HepG2 (cell line): ENCODE measurements at regions not wholly inside any gene's neighbourhood (a gene's known extent, or its start where the extent isn't known, plus 50 kb on each side); places are given as distances from the start of the nearest gene placed in this dataset.

Experiments used
- ATAC-seq: fragments of 200-7000 bp; cut with Tn5 transposase; 3 replicates; pipeline ENCODE4 v1.9.1; 2020; ENCODE audit warnings: mild to moderate bottlenecking, moderate library complexity
- BruUV-seq: library from RNA; stranded (reverse); fragments of 400-500 nt; replicated peaks from 2 replicates; lab custom pipeline; 2021; lab: Mats Ljungman, UMichigan
- CTCF ChIA-PET: fragments of 300-600 bp; formaldehyde crosslinking; extraction: SDS; loops from one replicate; lab custom pipeline; 2021; ENCODE audit warnings: low total read pairs, inconsistent platforms, low intra/inter-chr PET ratio; lab: Yijun Ruan, JAX
- POLR2A ChIA-PET: fragments of 350-600 bp; sonication (Branson Sonifier 250); formaldehyde crosslinking; loops from one replicate; lab custom pipeline; 2020; ENCODE audit warnings: antibody characterized with exemption, inconsistent platforms; lab: Yijun Ruan, JAX
- DNase-seq: peaks from one replicate; pipeline ENCODE4 v3.0.0-alpha.2; 2015; ENCODE audit warnings: low spot score
- FAIRE-seq: peaks from 3 replicates; lab custom pipeline; 2011; peaks lifted over from hg19 to GRCh38; lab: Jason Lieb, UNC
- H2AFZ ChIP-seq: one replicate; pipeline ENCODE4 v1.6.1; 2011; ENCODE audit warnings: low read length, inconsistent platforms
- H3K27ac ChIP-seq: fragments of 300-600 bp; 3 replicates; pipeline ENCODE4 v1.8.0; 2011; ENCODE audit warnings: mixed run types, mild to moderate bottlenecking, mixed read lengths, low read length, inconsistent platforms; ENCODE audit not compliant: insufficient read depth; ENCODE audit errors: extremely low read length
- H3K27me3 ChIP-seq, 2 experiments: fragments of 200-600 bp in 1 of 2; 2 replicates in 1 of 2; 3 replicates in 1 of 2; pipeline versions ENCODE4 v1.6.0 to v1.8.0; 2011; ENCODE audit warnings: low read length in 2 of 2, mild to moderate bottlenecking in 2 of 2, moderate library complexity in 2 of 2, inconsistent platforms in 1 of 2; ENCODE audit not compliant: insufficient read depth in 2 of 2, control insufficient read depth in 1 of 2
- H3K36me3 ChIP-seq, 2 experiments: fragments of 200-600 bp in 1 of 2; replicated peaks in 1 of 2; 2 replicates in 1 of 2; 3 replicates in 1 of 2; pipeline versions ENCODE4 v1.5.1 to v1.8.0; 2011; ENCODE audit warnings: low read length in 2 of 2, inconsistent platforms in 1 of 2; ENCODE audit not compliant: insufficient read depth in 2 of 2, control insufficient read depth in 1 of 2
- H3K4me1 ChIP-seq: 2 replicates; pipeline ENCODE4 v1.5.1; 2012; ENCODE audit warnings: low read length, inconsistent platforms; ENCODE audit not compliant: insufficient read depth
- H3K4me2 ChIP-seq: 2 replicates; pipeline ENCODE4 v1.6.0; 2011; ENCODE audit warnings: low read depth, low read length, inconsistent platforms
- H3K4me3 ChIP-seq, 3 experiments: fragments of 200-600 bp in 1 of 3; sonication (generic), shearing (Covaris generic) in 1 of 3; replicated peaks in 1 of 3; 2 replicates each; pipeline ENCODE4 v1.5.1; 2011 to 2016; ENCODE audit warnings: low read length in 3 of 3, inconsistent platforms in 2 of 3, low read depth in 2 of 3, mild to moderate bottlenecking in 2 of 3, control low read depth in 1 of 3, mixed read lengths in 1 of 3; ENCODE audit not compliant: insufficient read depth in 1 of 3
- H3K79me2 ChIP-seq: one replicate; pipeline ENCODE4 v1.6.1; 2011; ENCODE audit warnings: low read length, inconsistent platforms; ENCODE audit not compliant: insufficient read depth
- H3K9ac ChIP-seq: 2 replicates; pipeline ENCODE4 v1.6.0; 2011; ENCODE audit warnings: mild to moderate bottlenecking, low read depth, low read length, inconsistent platforms; ENCODE audit not compliant: insufficient read depth
- H3K9me3 ChIP-seq: 2 replicates; pipeline ENCODE4 v1.5.1; 2012; ENCODE audit warnings: mild to moderate bottlenecking, low read length
- H4K20me1 ChIP-seq: 2 replicates; pipeline ENCODE4 v1.6.0; 2011; ENCODE audit warnings: inconsistent platforms, mild to moderate bottlenecking, low read length, moderate library complexity; ENCODE audit not compliant: insufficient read depth
- ELF1 ChIP-seq: sonication (generic); formaldehyde crosslinking; IDR thresholded peaks from 2 replicates; pipeline ENCODE4 v1.4.0; 2020; ENCODE audit warnings: missing genetic modification reagents
- HNRNPK ChIP-seq: fragments of 200-400 bp; formaldehyde crosslinking; IDR thresholded peaks from 2 replicates; pipeline ENCODE4 v1.6.1; 2018; ENCODE audit warnings: low read length, low read depth, moderate library complexity, mild to moderate bottlenecking; ENCODE audit not compliant: poor library complexity, severe bottlenecking
- KLF16 ChIP-seq, 2 experiments: sonication (generic) in 1 of 2; formaldehyde crosslinking in 1 of 2; IDR thresholded peaks; 2 replicates each; pipeline versions ENCODE4 v1.6.1 to v1.8.0; 2016 to 2023; ENCODE audit warnings: missing genetic modification reagents in 2 of 2, missing compliant biosample characterization in 1 of 2
- MATR3 ChIP-seq: sonication (generic); formaldehyde crosslinking; IDR thresholded peaks from 2 replicates; pipeline ENCODE4 v1.4.0; 2020; ENCODE audit warnings: missing genetic modification reagents
- MIER3 ChIP-seq: IDR thresholded peaks from 2 replicates; pipeline ENCODE4 v1.6.1; 2016; ENCODE audit warnings: missing compliant biosample characterization, borderline replicate concordance
- RFX5 ChIP-seq: IDR thresholded peaks from 2 replicates; pipeline ENCODE4 v1.6.1; 2011; ENCODE audit warnings: low read depth, low read length, improper control_type of control experiment
- TCF7 ChIP-seq: sonication (generic); IDR thresholded peaks from 2 replicates; pipeline ENCODE4 v1.6.1; 2016; ENCODE audit warnings: antibody characterized with exemption, low read depth
- ZNF326 ChIP-seq: sonication (generic); formaldehyde crosslinking; IDR thresholded peaks from 2 replicates; pipeline ENCODE4 v1.4.0; 2020; ENCODE audit warnings: missing genetic modification reagents, borderline replicate concordance
- ZNF34 ChIP-seq: sonication (generic); formaldehyde crosslinking; IDR thresholded peaks from 2 replicates; pipeline ENCODE4 v1.4.0; 2020; ENCODE audit warnings: mild to moderate bottlenecking, missing genetic modification reagents, borderline replicate concordance
- ZNF646 ChIP-seq: sonication (generic); formaldehyde crosslinking; IDR thresholded peaks from 2 replicates; pipeline ENCODE4 v1.9.0; 2021; ENCODE audit warnings: mild to moderate bottlenecking, missing genetic modification reagents
- ZNF672 ChIP-seq: sonication (generic); formaldehyde crosslinking; IDR thresholded peaks from 2 replicates; pipeline ENCODE4 v1.8.1; 2022; ENCODE audit warnings: missing genetic modification reagents
- ZNF773 ChIP-seq: sonication (generic); formaldehyde crosslinking; IDR thresholded peaks from 2 replicates; pipeline ENCODE4 v1.4.0; 2020; ENCODE audit warnings: missing genetic modification reagents, borderline replicate concordance
- WGBS: methylation state at CpG from one replicate; pipeline ENCODE4 v1.1.6; 2017; ENCODE audit warnings: low lambda C conversion rate; 5-methylcytosine and 5-hydroxymethylcytosine counted together
- in situ Hi-C: cut with HindIII; loops from 2 replicates; pipeline ENCODE4 v1.10.0; 2017; ENCODE audit warnings: low pct_unique_long_range_greater_than_20kb; ENCODE audit not compliant: extremely low pct_ligation_motif_present
- intact Hi-C: fragments of 100-400 bp; cut with micrococcal nuclease; formaldehyde crosslinking; loops from one replicate; pipeline ENCODE4 v1.10.0; 2022; ENCODE audit not compliant: unreplicated experiment
- TF ChIP-seq, protein P1 (sequence below): sonication (generic); formaldehyde crosslinking; IDR thresholded peaks from 2 replicates; pipeline ENCODE4 v1.4.0; 2020; ENCODE audit warnings: missing genetic modification reagents
- TF ChIP-seq, protein P2 (sequence below): sonication (generic); formaldehyde crosslinking; IDR thresholded peaks from 2 replicates; pipeline ENCODE4 v1.4.0; 2020; ENCODE audit warnings: missing genetic modification reagents

DNA sequence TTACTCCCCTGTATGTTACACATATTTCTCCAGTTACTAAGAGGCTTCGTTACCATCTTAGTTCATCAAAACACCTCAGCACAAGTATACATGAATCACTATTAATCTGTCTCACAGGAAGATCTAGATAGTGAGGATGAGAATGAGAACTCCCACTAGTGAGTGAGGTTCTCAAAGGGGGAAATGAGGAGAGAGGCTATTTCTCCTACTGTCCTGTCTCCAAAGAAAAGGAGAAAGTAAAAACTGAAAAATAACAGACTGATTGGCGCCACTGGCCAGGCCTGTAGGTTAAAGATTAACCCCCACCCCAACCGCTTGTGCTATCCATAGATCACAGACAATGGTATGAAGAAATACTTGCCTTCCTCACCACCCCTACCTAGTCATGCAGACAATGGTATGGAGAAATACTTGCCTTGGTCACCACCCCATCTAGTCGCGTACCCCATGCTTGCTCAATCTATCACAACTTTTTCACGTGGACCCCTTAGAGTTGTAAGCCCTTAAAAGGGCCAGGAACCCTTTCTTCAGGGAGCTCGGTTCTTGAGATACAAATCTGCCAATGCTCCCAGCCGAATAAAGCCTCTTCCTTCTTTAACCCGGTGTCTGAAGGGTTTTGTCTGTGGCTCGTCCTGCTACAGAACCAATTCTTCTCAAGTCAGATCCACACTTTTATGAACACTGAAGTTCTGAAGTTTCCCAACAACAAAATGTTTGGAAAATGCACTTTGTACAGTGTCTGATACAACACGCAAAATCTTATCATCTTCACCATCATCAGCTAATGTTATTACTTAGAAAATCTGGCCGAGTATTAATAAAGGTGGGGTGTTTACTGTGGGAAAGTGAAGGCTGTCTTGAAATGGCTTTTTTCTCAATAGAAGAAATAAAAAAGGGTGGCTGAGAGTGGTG lies 598.1 kb downstream of the UQCRFS1 start:
- Histone ChIP-seq H3K27me3 (no peaks in the 10 kb centered on the region), H3K4me1 (no peaks in the 10 kb centered on the region), H3K9ac (no peak overlapping the region), H3K4me3 (no peak overlapping the region), H2AFZ (no peak overlapping the region), H3K79me2 (no peaks in the 10 kb centered on the region), H3K36me3 (no peaks in the 10 kb centered on the region), H3K4me2 (no peak overlapping the region), H3K27ac (no peak overlapping the region), H3K9me3 (peaks cover 95% of the 10 kb centered on the region), H4K20me1 (no peaks in the 10 kb centered on the region)
- intact Hi-C loops (no loop called here), in situ Hi-C loops (no loop called here)
- 4% methylated on average over 11 of the region's 12 CpGs for WGBS
- ChIA-PET CTCF (no interaction called here), POLR2A (no interaction called here)
- no peak for FAIRE-seq
- no peak for ATAC-seq
- no peak for DNase-seq
- BruUV-seq: no TSS peak
- TF ChIP-seq MIER3 (CRISPR knock-in tag): no peak
- TF ChIP-seq, protein P1, sequence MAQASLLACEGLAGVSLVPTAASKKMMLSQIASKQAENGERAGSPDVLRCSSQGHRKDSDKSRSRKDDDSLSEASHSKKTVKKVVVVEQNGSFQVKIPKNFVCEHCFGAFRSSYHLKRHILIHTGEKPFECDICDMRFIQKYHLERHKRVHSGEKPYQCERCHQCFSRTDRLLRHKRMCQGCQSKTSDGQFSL (CRISPR knock-in tag): no peak
- no peak for TF ChIP-seq ELF1 (CRISPR knock-in tag)
- no peak for TF ChIP-seq TCF7
- TF ChIP-seq, protein P2, sequence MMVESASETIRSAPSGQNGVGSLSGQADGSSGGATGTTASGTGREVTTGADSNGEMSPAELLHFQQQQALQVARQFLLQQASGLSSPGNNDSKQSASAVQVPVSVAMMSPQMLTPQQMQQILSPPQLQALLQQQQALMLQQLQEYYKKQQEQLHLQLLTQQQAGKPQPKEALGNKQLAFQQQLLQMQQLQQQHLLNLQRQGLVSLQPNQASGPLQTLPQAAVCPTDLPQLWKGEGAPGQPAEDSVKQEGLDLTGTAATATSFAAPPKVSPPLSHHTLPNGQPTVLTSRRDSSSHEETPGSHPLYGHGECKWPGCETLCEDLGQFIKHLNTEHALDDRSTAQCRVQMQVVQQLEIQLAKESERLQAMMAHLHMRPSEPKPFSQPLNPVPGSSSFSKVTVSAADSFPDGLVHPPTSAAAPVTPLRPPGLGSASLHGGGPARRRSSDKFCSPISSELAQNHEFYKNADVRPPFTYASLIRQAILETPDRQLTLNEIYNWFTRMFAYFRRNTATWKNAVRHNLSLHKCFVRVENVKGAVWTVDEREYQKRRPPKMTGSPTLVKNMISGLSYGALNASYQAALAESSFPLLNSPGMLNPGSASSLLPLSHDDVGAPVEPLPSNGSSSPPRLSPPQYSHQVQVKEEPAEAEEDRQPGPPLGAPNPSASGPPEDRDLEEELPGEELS (CRISPR knock-in tag): no peak
- TF ChIP-seq ZNF646 (CRISPR knock-in tag): no peak
- TF ChIP-seq HNRNPK: no peak
- TF ChIP-seq ZNF773 (CRISPR knock-in tag): no peak
- TF ChIP-seq KLF16 (CRISPR knock-in tag; IDR thresholded peaks at IDR 0.05): no peak
- TF ChIP-seq MATR3: no peak
- TF ChIP-seq RFX5: no peak
- TF ChIP-seq ZNF672 (CRISPR knock-in tag): no peak
- TF ChIP-seq ZNF326 (CRISPR knock-in tag): no peak
- no peak for TF ChIP-seq ZNF34 (CRISPR knock-in tag)
